ENCODE measurements at regions not wholly inside any gene's neighbourhood (a gene's known extent, or its start where the extent isn't known, plus 50 kb on each side); places are given as distances from the start of the nearest gene placed in this dataset.
"Not testable (repeated sequence)": the region's sequence is repeated elsewhere in the genome, so short reads cannot be mapped to it uniquely, and the experiment has no call there.

DNA sequence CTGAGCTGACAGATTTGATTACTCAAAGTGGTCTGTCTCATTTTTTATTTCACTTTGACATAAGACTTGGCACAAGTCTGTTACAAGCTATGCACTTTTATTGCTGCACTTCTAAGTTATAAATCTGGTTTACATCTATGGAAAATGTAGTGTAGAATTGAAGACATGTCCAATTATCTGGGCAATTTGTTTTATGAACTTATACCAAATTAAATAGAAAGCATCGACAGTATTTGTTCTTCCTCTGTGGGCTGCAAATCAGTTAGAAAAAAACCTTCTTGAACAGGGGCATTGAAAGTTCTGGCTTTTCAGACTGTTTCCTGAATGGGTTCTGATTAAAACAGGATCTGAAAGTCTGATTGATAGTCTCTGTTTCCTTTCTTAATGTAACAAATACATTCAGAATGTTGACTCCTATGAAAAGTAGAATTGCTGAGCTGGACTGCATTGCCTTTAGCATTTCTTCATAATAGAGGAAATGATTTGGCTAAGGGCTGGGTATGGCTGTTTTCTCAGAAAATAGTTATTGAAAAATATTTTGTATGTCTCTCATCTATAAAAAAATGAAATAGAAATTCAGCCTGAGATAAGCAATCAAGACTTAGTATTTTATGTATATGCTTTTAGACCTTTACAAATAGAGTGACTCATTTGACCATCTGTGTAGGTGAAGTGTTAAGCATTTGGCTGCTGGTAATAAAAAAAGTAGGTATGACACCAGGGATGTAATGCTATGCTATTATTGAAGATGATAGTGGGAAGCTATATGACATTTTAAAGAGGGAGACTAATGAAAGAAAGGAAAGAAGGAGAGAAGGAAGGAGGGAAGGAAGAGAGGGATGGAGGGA, 210.9 kb upstream of the SPRY2 start:
- DNase-seq = no peak

DNA sequence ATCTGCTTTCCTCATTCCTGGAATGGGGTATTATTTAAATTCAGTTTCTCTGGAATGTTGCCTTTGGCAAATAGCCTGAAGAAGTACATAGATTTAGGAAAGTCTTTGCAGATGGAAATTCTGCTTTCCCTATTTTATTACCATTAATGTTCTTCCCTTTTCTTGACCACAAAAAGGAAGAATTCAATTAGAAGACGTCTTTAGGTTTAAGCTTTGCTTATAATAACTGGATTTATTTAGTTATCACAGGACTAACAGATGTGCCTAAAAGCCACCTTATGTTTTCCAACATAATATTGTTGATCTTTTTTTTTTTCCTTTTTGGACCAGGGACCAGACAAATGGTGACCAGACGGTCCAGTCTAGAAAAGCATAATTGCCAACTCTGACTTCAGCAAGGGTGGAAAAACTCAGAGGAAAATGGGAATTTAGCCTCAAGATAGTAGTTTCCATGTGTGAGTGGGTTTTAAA, 210.1 kb upstream of the SPRY2 start:
- no peak for DNase-seq

DNA sequence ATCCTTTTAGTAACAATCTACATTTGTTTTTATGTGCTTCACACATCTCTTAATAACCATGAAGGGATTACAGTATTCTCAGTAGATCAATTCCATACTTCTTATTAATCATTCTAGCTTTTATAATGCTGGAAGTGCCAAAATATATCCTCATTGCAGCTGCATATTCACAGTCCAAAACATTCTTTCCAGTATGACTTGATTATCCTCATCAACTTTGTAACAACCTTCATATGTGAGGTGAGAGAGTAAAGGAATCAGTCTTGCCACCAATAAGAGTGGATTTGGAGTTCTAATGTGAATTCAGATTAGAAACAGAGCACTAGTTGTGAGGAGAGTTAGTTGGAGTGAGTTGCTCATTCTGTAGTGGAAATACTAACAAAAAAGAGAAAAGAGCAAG, 208.0 kb upstream of the SPRY2 start:
- no peak for DNase-seq

DNA sequence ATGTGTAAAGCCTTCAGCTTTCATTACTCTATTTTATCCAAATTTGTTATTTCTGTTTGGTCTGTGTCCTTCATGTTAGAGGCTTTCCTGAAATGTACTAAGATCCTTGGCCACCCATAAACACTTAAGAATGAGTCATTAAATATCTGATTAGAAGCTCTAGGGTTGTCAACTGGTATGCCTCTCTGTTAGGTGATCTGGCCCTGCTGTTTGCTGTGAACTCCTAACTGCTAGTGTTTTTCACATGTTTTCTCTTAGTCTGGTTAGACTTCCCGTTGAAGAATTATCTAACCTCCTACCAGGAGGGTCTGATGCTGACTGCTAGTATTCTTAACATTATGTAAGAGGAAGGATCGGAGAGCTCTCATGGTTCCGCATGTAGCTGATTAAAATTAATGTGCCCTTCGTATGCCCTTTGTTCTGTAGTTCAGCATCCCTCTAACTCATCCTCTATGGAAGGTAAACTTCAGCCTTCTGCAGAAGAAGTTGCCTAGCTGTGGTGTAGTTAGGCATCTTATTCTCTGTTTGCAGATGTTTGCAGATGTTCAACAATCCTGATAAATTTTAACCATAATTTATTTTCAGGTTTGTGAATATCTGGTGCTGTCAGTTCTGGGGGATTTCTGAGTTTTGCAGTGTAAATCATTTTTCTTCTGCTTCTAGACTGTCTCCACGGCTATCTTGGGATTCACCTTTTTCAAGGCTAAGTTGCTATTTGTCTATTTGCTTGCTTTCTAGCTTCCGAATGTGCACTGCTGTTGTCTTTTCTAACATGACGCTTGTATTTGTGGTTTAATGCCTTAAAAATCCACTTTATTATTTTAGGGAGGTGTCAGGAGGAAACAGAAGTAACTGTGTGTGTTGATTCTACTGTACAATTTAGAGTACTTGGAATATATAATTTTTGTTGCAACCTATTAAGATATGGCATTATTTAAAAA, 207.2 kb upstream of the SPRY2 start:
- DNase-seq = no peak

DNA sequence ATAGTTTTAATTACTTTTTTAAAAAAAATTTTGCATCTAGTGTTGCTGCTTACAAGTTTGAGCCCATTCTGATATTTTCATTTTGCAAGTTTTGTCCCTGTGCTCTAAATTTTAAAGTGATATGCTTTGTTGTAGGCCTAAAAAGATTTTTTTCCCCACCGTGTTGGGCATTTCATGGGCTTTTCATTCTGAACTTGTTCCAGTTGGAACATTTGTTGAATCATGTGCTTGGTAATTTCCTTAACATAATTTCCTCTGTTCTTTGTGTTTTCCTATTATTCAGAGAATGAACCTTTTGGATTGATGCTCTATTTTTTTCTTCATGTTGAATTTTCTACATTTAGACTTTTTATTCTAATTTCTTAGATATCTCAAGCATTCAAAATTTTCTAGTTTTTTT, 206.4 kb upstream of the SPRY2 start:
- DNase-seq = no peak

DNA sequence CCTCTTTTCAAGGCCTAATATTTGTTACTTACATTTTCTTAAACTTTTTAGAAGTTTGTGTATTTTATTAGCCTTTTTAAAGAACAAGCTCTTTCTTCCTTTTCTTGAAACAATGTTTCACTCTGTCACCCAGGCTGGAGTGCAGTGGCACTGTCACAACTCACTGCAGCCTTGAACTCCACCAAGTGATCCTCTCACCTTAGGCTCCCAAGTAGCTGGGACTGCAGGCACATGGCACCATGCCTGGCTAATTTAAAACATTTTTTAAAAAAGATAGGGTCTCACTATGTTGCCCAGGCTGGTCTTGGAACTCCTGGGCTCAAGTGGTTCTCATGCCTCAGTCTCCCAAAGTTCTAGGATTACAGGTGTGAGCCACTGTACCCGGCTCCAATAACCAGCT, 192.2 kb upstream of the SPRY2 start:
- DNase-seq = no peak

DNA sequence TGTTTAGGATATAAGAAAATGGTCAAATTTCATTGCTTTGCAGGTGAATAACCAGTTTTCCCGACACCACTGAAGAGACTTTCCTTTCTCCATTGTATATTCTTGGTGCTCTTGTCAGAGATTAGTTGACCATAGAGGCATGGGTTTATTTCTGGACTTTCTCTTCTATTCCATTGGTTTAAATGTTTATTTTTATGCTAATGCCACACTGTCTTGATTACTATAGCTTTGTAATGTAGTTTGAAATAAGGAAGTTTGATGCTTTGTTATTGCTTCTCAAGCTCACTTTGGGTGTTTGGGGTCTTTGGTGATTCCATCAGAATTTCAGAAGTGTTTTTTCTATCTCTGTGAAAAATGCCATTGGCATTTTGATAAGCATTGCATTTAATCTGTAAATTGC, 190.0 kb upstream of the SPRY2 start:
- no peak for DNase-seq

DNA sequence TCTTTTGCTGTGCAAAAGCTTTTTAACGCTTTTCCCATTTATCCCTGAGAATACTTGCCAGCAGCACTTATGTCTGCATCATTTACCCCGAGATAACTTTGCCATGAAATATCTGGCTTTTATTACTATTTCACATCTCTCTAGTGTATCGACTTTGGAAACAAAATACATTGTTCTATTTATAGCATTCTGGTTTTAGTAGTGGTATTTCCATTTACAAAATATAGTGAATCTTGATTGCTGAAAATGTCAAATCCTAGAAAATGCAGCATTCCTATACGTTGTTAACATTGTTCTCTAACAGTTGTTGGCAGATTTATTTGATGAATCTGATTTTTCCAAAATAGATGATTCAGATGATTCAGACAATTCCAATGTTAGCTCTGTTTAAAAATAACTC, 189.3 kb upstream of the SPRY2 start:
- DNase-seq = no peak

DNA sequence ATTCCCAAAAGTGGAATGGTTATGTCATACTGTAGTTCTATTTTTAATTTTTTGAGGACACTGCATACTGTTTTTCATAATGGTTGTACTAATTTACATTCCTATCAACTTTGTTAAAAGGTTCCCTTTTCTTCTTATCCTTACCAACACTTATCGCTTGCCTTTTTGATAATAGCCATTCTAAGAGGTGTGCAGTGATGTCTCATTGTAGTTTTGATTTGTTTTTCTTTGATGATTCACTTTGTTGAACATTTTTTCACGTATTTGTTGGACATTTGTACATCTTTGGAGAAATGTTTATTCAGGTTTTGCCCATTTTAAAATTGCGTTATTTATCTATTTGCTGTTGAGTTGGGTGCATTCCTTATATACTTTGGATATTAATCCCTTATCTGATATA, 188.8 kb upstream of the SPRY2 start:
- no peak for DNase-seq

DNA sequence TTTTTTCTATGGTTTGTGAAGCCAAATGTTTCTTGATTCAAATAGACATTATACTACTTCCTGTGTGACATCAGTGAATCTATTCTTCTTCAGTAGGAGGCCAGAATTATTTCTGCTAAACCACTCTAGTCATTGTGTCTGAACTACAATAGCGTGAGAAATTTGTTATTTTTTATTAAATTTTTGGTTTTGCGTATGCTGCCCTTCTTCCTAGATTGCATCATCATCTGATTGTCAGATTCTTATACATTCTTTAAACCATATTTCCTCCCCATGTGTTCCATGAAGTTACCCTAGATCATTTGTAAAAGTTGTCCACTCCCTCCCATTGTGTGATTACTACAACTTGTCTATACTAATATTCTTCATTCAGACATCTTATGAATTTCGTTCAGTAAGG, 187.8 kb upstream of the SPRY2 start:
- no peak for DNase-seq

DNA sequence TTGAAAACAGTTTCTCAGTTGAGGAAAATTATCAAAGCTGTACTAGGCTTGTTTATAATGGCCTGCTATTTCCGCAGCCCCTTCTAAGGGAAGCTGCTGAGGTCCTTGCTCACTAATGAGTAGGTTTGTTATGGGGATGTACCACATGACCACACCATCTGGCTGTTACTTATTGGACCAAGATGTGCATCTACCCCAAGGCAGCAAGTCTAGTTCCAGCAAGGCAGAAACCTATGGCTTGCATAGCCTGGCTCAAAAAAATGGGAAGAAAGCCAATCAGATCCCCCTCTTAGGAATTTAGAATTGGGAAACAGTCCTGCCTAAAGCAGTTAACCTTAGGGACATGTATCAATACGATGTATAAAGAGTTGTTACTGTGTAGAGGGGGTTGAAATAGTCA, 186.5 kb upstream of the SPRY2 start:
- DNase-seq = no peak

DNA sequence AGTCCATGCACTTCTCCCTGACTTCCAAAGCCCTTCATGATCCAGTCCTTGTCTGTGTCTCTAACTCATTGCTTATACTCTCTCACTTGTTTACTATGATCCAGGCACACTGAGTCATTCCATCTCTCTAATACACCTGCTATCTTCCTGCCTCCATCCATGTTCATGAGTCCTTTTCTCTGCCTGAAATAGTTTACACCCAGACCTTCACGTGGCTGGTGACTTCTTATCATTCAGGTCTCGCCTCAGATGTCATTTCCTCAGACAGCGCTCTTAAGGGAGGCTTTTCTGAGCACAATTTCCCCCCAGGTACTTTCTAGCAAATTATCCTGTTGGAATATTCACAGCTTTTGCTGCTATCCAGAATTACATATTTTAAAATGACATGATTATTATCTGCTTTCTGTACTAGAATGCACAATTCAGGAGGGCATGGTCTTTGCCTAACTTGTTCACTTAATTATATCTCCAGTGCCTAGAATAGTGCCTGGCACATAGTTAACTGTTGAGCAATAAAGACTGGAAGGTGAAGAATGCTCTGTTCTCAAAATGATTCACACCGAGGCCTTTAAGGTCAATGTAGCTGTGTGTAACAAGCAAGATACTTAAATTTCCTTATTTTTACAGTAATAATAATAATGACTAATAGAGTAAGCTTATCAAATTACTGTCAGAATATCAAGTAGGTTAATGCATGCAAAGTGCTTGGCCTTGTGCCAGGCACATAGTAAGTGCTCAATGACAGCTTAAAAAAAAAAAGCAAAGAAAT, 183.7 kb upstream of the SPRY2 start:
- no peak for DNase-seq

DNA sequence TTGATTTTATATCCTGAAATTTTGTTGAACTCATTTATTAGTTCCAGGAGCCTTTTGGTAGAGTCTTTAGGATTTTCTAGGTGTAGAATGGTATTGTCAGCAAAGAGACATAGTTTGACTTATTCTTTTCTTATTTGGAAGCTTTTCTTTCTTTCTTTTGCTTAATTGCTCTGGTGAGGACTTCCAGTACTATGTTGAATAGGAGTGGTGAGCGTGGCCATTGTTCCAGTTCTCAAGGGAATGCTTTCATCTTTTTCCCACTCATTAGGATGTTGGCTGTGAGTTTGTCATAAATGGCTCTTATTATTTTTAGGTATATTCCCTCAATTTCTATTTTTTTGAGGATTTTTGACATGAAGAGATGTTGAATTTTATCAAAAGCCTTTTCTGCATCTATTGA, 182.2 kb upstream of the SPRY2 start:
- no peak for DNase-seq

DNA sequence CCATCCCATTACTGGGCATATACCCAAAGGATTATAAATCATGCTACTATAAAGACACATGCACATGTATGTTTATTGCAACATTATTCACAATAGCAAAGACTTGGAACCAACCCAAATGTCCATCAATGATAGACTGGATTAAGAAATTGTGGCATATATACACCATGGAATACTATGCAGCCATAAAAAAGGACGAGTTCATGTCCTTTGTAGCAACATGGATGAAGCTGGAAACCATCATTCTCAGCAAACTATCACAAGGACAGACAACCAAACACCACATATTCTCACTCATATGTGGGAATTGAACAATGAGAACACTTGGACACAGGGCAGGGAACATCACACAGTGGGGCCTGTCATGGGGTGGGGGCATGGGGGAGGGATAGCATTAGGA, 181.5 kb upstream of the SPRY2 start:
- not testable (repeated sequence) for DNase-seq

DNA sequence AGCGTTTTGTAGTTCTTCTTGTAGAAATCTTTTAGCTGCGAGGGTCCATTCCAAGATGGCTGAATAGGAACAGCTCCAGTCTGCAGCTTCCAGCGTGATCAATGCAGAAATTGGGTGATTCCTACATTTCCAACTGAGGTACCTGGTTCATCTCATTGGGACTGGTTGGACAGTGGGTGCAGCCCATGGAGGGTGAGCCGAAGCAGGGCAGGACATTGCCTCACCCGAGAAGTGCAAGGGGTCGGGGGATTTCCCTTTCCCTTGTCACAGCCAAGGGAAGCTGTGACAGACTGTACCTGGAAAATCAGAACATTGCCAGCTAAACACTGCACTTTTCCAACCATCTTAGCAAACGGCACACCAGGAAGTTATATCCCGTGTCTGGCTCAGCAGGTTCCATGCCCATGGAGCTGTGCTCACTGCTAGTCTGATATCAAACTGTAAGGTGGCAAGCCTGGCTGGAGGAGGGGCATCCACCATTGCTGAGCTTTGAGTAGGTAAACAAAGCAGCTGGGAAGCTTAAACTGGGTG, 176.0 kb upstream of the SPRY2 start:
- no peak for DNase-seq

DNA sequence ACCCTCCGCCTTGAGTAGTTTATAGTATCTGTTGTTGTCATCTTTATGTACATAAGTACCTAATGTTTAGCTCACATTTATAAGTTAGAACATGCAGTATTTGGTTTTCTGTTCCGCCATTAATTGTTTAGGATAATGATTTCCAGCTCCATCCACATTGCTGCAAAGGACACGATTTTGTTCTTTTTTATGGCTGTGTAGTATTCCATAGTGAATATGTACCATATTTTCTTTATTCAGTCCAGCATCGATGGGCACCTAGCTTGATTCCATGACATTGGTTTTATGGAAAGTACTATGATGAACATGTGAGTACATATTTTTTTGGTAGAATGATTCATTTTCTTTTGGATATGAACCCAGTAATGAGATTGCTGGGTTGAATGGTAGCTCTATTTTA, 174.4 kb upstream of the SPRY2 start:
- DNase-seq = no peak

DNA sequence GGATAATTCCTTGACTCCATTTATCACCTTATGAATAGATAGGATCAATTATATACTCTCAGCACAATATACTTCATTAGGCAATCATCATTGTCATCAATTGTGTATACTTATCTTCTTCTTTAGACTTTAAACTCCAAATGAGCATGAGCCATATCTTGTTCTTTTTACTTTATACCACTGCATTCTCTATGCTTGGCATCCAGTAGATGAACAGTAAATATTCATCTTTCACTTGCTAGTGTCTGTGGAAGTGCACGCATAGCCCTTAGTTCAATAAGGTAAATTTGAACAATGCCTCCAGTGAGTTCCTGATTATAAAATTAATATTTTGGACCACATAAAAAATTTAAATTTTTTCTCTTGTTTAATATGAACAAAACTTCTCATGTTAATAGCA, 172.3 kb upstream of the SPRY2 start:
- no peak for DNase-seq

DNA sequence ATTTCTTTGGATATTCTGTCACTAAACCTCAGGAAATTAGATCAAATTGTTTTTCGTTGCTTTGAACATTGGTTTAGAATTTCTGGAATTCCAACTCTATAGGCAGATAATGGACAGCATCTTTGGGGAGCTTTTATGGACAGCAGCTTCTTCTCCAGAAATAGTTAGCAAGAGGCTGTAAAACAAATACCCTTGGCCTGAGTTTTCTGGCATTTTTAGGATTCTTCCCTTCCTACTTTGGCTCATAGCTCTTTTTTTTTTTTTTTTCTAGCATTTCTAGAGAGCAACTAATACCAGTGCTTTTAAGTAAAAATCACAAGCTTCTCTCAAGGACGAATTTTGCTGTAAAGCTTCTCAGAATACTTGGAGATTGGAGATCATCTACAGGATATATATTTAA, 169.8 kb upstream of the SPRY2 start:
- no peak for DNase-seq

DNA sequence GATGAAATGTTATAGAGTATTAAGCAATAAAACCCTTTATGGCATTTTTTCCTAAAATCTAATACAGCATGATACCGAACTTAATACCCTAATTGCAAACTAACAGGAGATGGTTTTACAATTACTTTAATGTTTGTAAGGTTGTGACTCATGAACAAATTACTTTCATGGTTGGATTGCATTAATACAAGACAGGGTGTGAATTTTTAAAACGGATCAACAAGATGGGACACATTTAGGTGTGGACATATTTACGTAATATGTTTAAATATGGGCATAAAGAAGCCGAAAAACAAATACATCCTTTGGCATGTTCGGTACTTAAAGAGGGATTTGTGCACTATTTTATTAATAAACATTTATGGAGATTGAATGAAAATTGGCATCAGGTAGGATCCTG, 168.3 kb upstream of the SPRY2 start:
- DNase-seq = no peak

DNA sequence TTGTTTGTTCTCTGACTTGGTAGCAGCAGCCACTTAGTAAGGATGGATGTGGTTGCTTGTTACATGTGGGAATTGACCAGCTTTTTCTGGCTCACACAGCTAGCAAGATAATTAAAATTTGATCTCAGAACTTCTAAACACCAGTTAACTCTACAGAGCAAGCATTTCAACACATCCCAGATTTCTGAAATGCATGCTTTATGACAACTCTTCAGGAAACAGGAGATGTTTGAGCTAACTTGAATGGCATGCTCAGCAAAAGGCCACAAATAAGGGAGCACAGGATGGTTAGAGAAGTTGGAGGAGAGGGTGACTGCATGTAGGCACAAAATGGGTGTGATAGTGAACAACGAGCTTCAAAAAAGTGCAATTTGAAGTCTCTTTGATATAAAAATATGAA, 167.1 kb upstream of the SPRY2 start:
- no peak for DNase-seq

DNA sequence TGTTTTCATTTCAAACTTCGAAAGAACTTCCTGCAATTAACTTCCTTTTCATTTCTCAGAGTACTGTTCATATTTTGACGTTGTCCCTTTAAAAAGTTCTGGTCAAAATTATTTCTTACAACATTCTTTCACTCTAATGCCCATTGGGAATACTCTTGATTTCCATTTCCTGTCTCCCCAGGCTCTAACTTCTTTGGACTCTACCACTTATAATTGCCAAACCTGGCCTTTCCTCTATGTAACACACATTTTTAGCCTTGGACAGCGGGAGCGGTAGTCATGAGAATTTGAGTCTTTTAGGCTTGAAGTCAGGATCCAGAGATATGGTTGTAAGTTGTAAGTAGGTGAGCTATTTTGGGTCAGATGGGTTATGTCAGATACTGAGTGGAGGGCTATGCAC, 163.5 kb upstream of the SPRY2 start:
- DNase-seq = no peak

DNA sequence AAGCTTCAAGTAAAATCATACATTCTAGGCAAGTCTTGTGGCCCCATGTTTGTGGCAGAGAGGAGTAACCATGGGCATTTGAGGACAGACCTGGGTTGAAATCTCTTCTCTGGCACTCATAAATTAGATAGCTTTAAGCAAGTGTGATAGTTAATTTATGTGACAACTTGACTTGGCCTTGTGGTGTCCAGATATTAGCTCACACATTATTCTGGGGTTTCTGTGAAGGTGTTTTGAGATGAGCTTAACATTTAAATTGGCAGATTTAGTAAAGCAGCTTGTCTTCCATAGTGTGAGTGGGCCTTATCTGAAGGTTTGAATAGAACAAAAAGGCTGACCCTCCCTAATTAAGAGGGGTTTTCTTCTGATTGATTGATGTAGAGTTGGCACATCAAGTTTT, 161.4 kb upstream of the SPRY2 start:
- DNase-seq = no peak

DNA sequence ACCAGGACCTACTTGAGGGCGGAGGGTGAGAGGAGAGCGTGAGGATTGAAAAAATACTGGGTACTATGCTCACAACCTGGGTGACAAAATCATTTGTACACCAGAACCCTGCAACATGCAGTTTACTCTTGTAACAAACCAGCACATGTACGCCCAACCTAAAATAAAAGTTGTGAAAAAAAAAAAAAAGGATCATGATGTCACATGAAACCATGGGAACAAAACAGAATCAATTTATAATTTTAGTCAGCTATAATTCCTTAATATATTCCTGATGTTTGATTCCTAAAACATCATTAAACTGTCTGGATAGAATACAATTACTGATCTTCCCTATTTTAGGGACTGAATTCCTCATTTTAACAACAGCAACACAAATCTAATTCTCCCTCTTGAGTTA, 160.6 kb upstream of the SPRY2 start:
- DNase-seq = no peak

Measured in activated gamma-delta T cell (primary cell).